Tibial nerve (tissue), 4 donors: ENCODE measurements at regions not wholly inside any gene's neighbourhood (a gene's known extent, or its start where the extent isn't known, plus 50 kb on each side); places are given as distances from the start of the nearest gene placed in this dataset.

ENCODE experiments used
- CTCF ChIP-seq, 5 experiments: fragments of 200-600 bp in 3 of 5; fragments of 450-650 bp in 2 of 5; sonication (generic) in 3 of 5; IDR thresholded peaks; one replicate each; pipeline ENCODE4 v1.5.1; 2016 to 2019; ENCODE audit warnings: antibody characterized with exemption in 5 of 5, mild to moderate bottlenecking in 3 of 5, moderate library complexity in 2 of 5
- EP300 ChIP-seq, 2 donors: sonication (generic); formaldehyde crosslinking; IDR thresholded peaks; one replicate each; pipeline ENCODE4 v1.6.1; 2017; ENCODE audit warnings: antibody characterized with exemption in 2 of 2, mild to moderate bottlenecking in 1 of 2
- POLR2A ChIP-seq, 2 donors: fragments of 450-650 bp; IDR thresholded peaks; one replicate each; pipeline ENCODE4 v1.6.1; 2017; ENCODE audit warnings: antibody characterized with exemption in 2 of 2, mild to moderate bottlenecking in 2 of 2, moderate library complexity in 2 of 2

- TF ChIP-seq EP300 (IDR thresholded peaks at IDR 0.05), result no peak
- no peak for TF ChIP-seq CTCF (IDR thresholded peaks at IDR 0.05)
- no peak for TF ChIP-seq POLR2A (IDR thresholded peaks at IDR 0.05)
These were observed 120.1 kb upstream of the PPP1R9A start for GRCh38 chr7:94787285-94787684.
